ENCODE measurements at regions not wholly inside any gene's neighbourhood (a gene's known extent, or its start where the extent isn't known, plus 50 kb on each side); places are given as distances from the start of the nearest gene placed in this dataset.

DNA sequence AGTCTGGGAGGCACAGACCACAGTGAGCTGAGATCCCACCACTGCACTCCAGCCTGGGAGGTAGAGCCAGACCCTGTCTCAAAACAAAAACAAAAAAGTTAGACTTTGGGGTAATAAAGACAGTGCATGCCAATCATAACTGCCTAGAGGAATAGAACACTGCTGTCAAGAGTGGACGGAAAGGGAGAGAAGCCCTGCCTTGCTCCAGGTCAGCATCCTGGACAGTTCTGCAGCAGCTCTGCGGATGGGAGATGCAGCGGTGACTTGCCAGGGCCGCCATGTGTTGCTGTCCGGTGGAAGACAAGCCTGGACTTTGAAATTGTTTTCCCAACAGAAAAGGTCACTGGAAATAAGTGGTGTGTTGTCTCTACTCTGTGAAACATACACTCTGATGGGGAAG lies 618.2 kb downstream of the TBC1D22A start:
- TF ChIP-seq ZNF302 (tag by site-specific recombination; IDR thresholded peaks at IDR 0.05; ENCODE audit: low read depth) (no peak), ZBTB21 (tag by site-specific recombination; IDR thresholded peaks at IDR 0.05) (no peak), TCF7L2 (IDR thresholded peaks at IDR 0.05; ENCODE audit: borderline replicate concordance, low read depth, low read length) (no peak), TSHZ1 (tag by site-specific recombination; IDR thresholded peaks at IDR 0.05; ENCODE audit: borderline replicate concordance) (no peak), MEIS1 (CRISPR knock-in tag; IDR thresholded peaks at IDR 0.05; ENCODE audit: borderline replicate concordance) (no peak), ZNF138 (tag by site-specific recombination; IDR thresholded peaks at IDR 0.05; ENCODE audit: borderline replicate concordance) (no peak)
- TF ChIP-seq, protein P1, sequence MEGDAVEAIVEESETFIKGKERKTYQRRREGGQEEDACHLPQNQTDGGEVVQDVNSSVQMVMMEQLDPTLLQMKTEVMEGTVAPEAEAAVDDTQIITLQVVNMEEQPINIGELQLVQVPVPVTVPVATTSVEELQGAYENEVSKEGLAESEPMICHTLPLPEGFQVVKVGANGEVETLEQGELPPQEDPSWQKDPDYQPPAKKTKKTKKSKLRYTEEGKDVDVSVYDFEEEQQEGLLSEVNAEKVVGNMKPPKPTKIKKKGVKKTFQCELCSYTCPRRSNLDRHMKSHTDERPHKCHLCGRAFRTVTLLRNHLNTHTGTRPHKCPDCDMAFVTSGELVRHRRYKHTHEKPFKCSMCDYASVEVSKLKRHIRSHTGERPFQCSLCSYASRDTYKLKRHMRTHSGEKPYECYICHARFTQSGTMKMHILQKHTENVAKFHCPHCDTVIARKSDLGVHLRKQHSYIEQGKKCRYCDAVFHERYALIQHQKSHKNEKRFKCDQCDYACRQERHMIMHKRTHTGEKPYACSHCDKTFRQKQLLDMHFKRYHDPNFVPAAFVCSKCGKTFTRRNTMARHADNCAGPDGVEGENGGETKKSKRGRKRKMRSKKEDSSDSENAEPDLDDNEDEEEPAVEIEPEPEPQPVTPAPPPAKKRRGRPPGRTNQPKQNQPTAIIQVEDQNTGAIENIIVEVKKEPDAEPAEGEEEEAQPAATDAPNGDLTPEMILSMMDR (tag by site-specific recombination; IDR thresholded peaks at IDR 0.05) = no peak
- TF ChIP-seq, protein P2, sequence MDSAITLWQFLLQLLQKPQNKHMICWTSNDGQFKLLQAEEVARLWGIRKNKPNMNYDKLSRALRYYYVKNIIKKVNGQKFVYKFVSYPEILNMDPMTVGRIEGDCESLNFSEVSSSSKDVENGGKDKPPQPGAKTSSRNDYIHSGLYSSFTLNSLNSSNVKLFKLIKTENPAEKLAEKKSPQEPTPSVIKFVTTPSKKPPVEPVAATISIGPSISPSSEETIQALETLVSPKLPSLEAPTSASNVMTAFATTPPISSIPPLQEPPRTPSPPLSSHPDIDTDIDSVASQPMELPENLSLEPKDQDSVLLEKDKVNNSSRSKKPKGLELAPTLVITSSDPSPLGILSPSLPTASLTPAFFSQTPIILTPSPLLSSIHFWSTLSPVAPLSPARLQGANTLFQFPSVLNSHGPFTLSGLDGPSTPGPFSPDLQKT (IDR thresholded peaks at IDR 0.05; ENCODE audit: borderline replicate concordance, low read depth, low read length) = no peak
